Hepatocyte (in vitro differentiated cells): ENCODE measurements at regions not wholly inside any gene's neighbourhood (a gene's known extent, or its start where the extent isn't known, plus 50 kb on each side); places are given as distances from the start of the nearest gene placed in this dataset.

Experiments used
- DNase-seq: peaks from one replicate; pipeline ENCODE4 v3.0.0-alpha.2; 2016; ENCODE audit warnings: low spot score
- H2AFZ ChIP-seq: fragments of 200-600 bp; sonication (generic); 2 replicates; pipeline ENCODE4 v1.6.0; 2016; ENCODE audit warnings: antibody characterized with exemption, mild to moderate bottlenecking
- H3K27ac ChIP-seq: fragments of 200-600 bp; sonication (generic); 2 replicates; pipeline ENCODE4 v1.5.1; 2016; ENCODE audit warnings: mild to moderate bottlenecking
- H3K27me3 ChIP-seq: fragments of 200-600 bp; sonication (generic); 2 replicates; pipeline ENCODE4 v1.6.1; 2016
- H3K36me3 ChIP-seq: fragments of 200-600 bp; sonication (generic); replicated peaks from 2 replicates; pipeline ENCODE4 v1.5.1; 2016; ENCODE audit warnings: low read depth; ENCODE audit not compliant: insufficient read depth
- H3K4me1 ChIP-seq: fragments of 200-600 bp; sonication (generic); 2 replicates; pipeline ENCODE4 v1.5.1; 2016; ENCODE audit warnings: mild to moderate bottlenecking, moderate library complexity; ENCODE audit not compliant: insufficient read depth
- H3K4me2 ChIP-seq: fragments of 200-600 bp; sonication (generic); 2 replicates; pipeline ENCODE4 v1.6.0; 2016
- H3K4me3 ChIP-seq: fragments of 200-600 bp; sonication (generic); 2 replicates; pipeline ENCODE4 v1.5.1; 2016; ENCODE audit warnings: mild to moderate bottlenecking
- H3K79me2 ChIP-seq: fragments of 200-600 bp; sonication (generic); 2 replicates; pipeline ENCODE4 v1.6.0; 2017; ENCODE audit warnings: mild to moderate bottlenecking
- H3K9me2 ChIP-seq: fragments of 200-600 bp; sonication (generic); replicated peaks from 2 replicates; pipeline ENCODE4 v1.6.0; 2017; ENCODE audit warnings: mild to moderate bottlenecking; ENCODE audit not compliant: insufficient read depth
- H3K9me3 ChIP-seq: fragments of 200-600 bp; sonication (generic); 2 replicates; pipeline ENCODE4 v1.5.1; 2016; ENCODE audit warnings: low read depth, mild to moderate bottlenecking
- H4K20me1 ChIP-seq: fragments of 200-600 bp; sonication (generic); 2 replicates; pipeline ENCODE4 v1.6.0; 2016; ENCODE audit warnings: mild to moderate bottlenecking; ENCODE audit not compliant: insufficient read depth, poor library complexity, severe bottlenecking
- EZH2 ChIP-seq: fragments of 200-600 bp; sonication (generic); IDR thresholded peaks from 2 replicates; pipeline ENCODE4 v1.6.1; 2016; ENCODE audit warnings: antibody characterized with exemption, mild to moderate bottlenecking, borderline replicate concordance
- EZH2phosphoT487 ChIP-seq: fragments of 200-600 bp; sonication (generic); IDR thresholded peaks from one replicate; pipeline ENCODE4 v1.6.1; 2018; ENCODE audit warnings: antibody characterized with exemption, mild to moderate bottlenecking, low read depth, moderate library complexity; ENCODE audit not compliant: unreplicated experiment, severe bottlenecking
- WGBS: methylation state at CpG from one replicate; pipeline ENCODE4 v1.1.6; 2016; ENCODE audit warnings: low lambda C conversion rate; ENCODE audit errors: missing lambda C conversion rate; 5-methylcytosine and 5-hydroxymethylcytosine counted together
- TF ChIP-seq, protein P1 (sequence below): fragments of 200-600 bp; sonication (generic); IDR thresholded peaks from 2 replicates; pipeline ENCODE4 v1.5.1; 2016; ENCODE audit warnings: antibody characterized with exemption, mild to moderate bottlenecking; ENCODE audit not compliant: poor library complexity

DNA sequence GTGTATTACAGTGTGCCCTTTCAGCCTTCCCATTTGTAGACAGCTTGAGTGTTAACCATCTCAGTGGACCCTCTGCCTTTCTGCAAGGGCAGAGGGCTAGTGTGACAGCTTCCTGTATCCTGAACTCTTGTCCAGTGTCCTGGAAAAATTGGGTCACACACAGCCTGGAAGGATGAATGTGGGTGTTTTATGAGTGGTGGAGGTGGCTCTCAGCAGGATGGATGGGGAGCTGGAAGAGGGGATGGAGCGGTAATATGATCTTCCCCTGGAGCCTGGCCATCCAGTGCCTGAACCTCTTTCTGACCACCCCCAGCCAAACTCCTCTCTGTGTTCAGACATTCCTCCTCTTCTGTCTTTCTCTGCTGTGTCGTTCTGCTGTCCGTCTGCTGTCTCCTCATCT is 113.0 kb downstream of the KIF4B start:
- H3K9me3 ChIP-seq, result no peaks in the 10 kb centered on the region
- H3K27me3 ChIP-seq, result peaks cover 3% of the 10 kb centered on the region
- 74% methylated on average over 3 of the region's 3 CpGs for WGBS
- H3K36me3 ChIP-seq, result no peaks in the 10 kb centered on the region
- H3K9me2 ChIP-seq, result no peaks in the 10 kb centered on the region
- no peak overlapping the region for H2AFZ ChIP-seq
- H3K4me1 ChIP-seq, result no peaks in the 10 kb centered on the region
- TF ChIP-seq, protein P1, sequence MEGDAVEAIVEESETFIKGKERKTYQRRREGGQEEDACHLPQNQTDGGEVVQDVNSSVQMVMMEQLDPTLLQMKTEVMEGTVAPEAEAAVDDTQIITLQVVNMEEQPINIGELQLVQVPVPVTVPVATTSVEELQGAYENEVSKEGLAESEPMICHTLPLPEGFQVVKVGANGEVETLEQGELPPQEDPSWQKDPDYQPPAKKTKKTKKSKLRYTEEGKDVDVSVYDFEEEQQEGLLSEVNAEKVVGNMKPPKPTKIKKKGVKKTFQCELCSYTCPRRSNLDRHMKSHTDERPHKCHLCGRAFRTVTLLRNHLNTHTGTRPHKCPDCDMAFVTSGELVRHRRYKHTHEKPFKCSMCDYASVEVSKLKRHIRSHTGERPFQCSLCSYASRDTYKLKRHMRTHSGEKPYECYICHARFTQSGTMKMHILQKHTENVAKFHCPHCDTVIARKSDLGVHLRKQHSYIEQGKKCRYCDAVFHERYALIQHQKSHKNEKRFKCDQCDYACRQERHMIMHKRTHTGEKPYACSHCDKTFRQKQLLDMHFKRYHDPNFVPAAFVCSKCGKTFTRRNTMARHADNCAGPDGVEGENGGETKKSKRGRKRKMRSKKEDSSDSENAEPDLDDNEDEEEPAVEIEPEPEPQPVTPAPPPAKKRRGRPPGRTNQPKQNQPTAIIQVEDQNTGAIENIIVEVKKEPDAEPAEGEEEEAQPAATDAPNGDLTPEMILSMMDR, result no peak
- TF ChIP-seq EZH2, result no peak
- no peak for TF ChIP-seq EZH2phosphoT487
- no peak overlapping the region for H3K4me3 ChIP-seq
- no peak overlapping the region for H3K27ac ChIP-seq
- no peaks in the 10 kb centered on the region for H3K79me2 ChIP-seq
- DNase-seq, result no peak
- H3K4me2 ChIP-seq, result no peak overlapping the region
- H4K20me1 ChIP-seq, result no peaks in the 10 kb centered on the region

DNA sequence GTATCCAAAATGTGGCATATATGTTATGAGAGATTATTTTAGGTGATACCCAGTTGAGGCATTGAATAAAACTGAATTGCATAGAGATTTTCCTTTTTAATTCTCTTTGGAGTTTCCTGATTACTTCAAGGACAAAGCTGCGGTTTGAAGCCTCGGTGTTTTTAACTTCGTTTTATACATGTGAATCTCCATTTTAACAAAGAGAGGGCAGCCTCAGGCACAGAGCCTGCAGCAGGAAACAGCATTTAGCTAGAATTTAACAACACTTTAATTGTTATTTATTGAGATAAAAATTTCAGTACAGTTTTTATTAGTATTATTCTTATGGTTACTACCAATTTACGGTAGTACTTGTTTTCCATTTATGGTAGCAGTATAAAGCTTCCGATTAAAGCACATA is 114.0 kb downstream of the KIF4B start:
- no peaks in the 10 kb centered on the region for H3K9me3 ChIP-seq
- H2AFZ ChIP-seq, result no peak overlapping the region
- no peaks in the 10 kb centered on the region for H3K36me3 ChIP-seq
- no peak overlapping the region for H3K4me3 ChIP-seq
- H3K4me2 ChIP-seq, result no peak overlapping the region
- no peaks in the 10 kb centered on the region for H3K79me2 ChIP-seq
- DNase-seq, result no peak
- peaks cover 3% of the 10 kb centered on the region for H3K27me3 ChIP-seq
- H3K27ac ChIP-seq, result no peak overlapping the region
- TF ChIP-seq, protein P1, result no peak
- TF ChIP-seq EZH2 (no peak), EZH2phosphoT487 (no peak)
- no peaks in the 10 kb centered on the region for H4K20me1 ChIP-seq
- 91% methylated on average over 5 of the region's 5 CpGs for WGBS
- no peaks in the 10 kb centered on the region for H3K9me2 ChIP-seq
- H3K4me1 ChIP-seq, result no peaks in the 10 kb centered on the region

DNA sequence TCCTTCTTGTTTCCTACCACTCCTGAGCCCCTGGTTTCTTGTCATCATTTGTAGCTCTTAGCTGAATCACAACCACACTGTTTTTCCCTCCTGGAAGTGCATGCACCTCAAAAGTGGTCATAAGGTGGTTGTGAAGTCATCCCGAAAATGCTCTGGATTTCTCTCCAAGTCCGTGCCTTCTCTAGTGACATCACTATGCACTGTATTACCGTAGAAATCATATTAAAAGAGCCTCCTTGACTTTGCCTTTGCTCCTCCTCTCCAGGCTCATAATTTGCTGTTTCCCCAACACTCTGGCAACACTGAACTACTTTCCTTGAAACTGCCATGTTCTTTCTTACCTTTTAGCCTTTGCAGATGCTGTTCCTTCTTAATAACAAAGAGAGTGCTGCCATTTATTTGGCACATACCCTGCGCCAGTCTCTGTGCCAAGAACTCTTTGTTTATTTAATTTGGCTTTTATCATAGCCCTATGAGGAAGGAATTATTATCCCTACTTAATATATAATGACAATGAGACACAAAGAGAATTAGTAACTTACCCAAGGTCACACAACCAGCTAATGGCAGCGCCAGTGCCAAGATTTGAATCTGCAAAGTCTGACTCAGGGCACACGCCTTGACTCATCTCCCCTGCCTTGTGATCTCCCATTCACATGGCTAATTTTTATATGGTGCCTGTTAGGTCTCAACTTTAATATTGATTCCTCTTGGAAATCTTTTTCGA is 115.4 kb downstream of the KIF4B start:
- 94% methylated on average over 7 of the region's 7 CpGs for WGBS
- no peak overlapping the region for H3K4me3 ChIP-seq
- no peaks in the 10 kb centered on the region for H4K20me1 ChIP-seq
- H3K36me3 ChIP-seq, result no peaks in the 10 kb centered on the region
- no peaks in the 10 kb centered on the region for H3K4me1 ChIP-seq
- TF ChIP-seq, protein P1, result no peak
- TF ChIP-seq EZH2phosphoT487, result no peak
- TF ChIP-seq EZH2, result no peak
- no peaks in the 10 kb centered on the region for H3K79me2 ChIP-seq
- no peak overlapping the region for H2AFZ ChIP-seq
- no peaks in the 10 kb centered on the region for H3K9me3 ChIP-seq
- no peaks in the 10 kb centered on the region for H3K9me2 ChIP-seq
- H3K27me3 ChIP-seq, result peaks cover 3% of the 10 kb centered on the region
- no peak overlapping the region for H3K27ac ChIP-seq
- H3K4me2 ChIP-seq, result no peak overlapping the region
- no peak for DNase-seq

DNA sequence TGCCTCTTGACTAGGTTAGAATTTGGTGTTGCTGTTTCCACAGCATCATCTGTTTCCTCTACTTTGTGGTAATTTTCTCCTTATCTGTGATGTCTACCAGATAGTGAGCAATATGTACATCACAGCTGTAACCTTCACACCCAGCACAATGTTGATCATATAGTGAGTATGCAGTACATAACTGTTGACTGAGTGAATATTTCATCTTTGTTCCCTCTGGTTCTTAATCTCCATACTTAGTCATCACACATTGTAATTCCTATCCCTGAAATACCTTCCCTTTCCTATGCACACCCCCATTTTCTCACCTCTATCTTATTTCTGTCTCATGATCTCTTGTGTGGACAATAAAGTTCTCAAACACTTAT is 115.9 kb downstream of the KIF4B start:
- Histone ChIP-seq H3K27me3 (peaks cover 3% of the 10 kb centered on the region), H2AFZ (no peak overlapping the region), H3K4me2 (no peak overlapping the region), H3K9me2 (no peaks in the 10 kb centered on the region), H3K4me3 (no peak overlapping the region), H3K79me2 (no peaks in the 10 kb centered on the region), H3K4me1 (no peaks in the 10 kb centered on the region), H4K20me1 (no peaks in the 10 kb centered on the region), H3K27ac (no peak overlapping the region), H3K36me3 (no peaks in the 10 kb centered on the region), H3K9me3 (no peaks in the 10 kb centered on the region)
- no peak for DNase-seq
- TF ChIP-seq EZH2 (no peak), EZH2phosphoT487 (no peak)
- TF ChIP-seq, protein P1, result no peak
